HepG2 (cell line): ENCODE measurements at regions not wholly inside any gene's neighbourhood (a gene's known extent, or its start where the extent isn't known, plus 50 kb on each side); places are given as distances from the start of the nearest gene placed in this dataset.

Source experiments
- DPF2 ChIP-seq: sonication (generic); formaldehyde crosslinking; IDR thresholded peaks from 2 replicates; pipeline ENCODE4 v1.4.0; 2020; ENCODE audit warnings: mild to moderate bottlenecking, low read depth, missing genetic modification reagents, borderline replicate concordance
- SRSF1 ChIP-seq: fragments of 200-400 bp; formaldehyde crosslinking; optimal IDR thresholded peaks from 2 replicates; pipeline ENCODE3; 2017; ENCODE audit warnings: mild to moderate bottlenecking, low read depth, low read length, moderate library complexity
- ZSCAN25 ChIP-seq: sonication (generic); formaldehyde crosslinking; IDR thresholded peaks from 2 replicates; pipeline ENCODE4 v1.8.0; 2022; ENCODE audit warnings: mild to moderate bottlenecking, missing genetic modification reagents
- ZSCAN31 ChIP-seq: sonication (generic); formaldehyde crosslinking; IDR thresholded peaks from 2 replicates; pipeline ENCODE4 v1.5.0; 2020; ENCODE audit warnings: low read depth, mild to moderate bottlenecking, missing genetic modification reagents
- TF ChIP-seq, protein P1 (sequence below): sonication (generic); formaldehyde crosslinking; IDR thresholded peaks from 2 replicates; pipeline ENCODE4 v1.4.0; 2020; ENCODE audit warnings: mild to moderate bottlenecking, missing genetic modification reagents
- TF ChIP-seq, protein P2 (sequence below): sonication (generic); formaldehyde crosslinking; IDR thresholded peaks from 2 replicates; pipeline ENCODE4 v1.4.0; 2020; ENCODE audit warnings: missing genetic modification reagents, borderline replicate concordance
- TF ChIP-seq, protein P3 (sequence below): sonication (generic); formaldehyde crosslinking; IDR thresholded peaks from 2 replicates; pipeline ENCODE4; 2020; ENCODE audit warnings: missing genetic modification reagents, mild to moderate bottlenecking, borderline replicate concordance

DNA sequence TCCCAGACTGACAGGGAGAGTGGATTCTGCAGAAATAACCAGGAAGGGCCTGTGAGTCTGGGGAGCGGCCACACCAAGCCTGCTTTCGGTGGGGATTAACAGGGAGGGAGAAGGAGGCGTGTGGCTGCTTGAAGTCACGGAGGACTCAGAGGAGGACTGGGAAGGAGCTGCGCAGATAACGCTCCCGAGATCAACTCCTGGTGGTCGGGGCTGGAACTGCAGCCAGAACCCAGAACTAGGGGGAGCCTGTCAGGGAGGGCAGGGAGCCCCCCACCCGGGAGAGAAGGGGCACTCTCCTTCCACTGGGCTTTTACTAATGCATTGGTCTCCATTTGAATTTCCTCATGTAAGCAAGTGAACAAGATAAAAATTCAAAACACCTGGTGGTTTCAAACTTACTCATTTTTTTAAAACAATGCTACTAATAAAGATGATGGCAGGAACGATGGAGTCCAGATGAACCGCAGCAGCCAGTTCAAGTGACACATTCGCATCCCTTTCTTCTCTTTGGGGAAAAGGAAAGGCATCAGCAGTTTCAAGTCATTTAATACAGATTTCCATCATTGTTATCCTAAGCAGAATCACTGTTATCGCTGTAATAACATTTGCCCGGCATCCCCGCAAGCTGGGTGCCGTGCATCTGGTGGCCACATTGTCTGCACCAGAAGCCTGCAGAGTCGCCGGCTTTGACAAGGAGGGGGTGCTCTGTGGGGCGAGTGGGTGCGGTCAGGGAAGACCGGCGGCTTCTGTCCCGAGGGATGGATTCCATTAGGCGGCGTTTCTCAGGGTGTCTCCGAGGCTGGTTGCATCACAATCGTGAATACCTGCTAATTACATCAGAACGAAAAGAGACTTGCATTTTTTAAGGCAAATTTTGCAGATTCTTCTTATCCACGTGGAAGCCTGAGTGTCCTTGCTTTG, 183.0 kb downstream of the FOXL1 start (continued):
- TF ChIP-seq, protein P1, sequence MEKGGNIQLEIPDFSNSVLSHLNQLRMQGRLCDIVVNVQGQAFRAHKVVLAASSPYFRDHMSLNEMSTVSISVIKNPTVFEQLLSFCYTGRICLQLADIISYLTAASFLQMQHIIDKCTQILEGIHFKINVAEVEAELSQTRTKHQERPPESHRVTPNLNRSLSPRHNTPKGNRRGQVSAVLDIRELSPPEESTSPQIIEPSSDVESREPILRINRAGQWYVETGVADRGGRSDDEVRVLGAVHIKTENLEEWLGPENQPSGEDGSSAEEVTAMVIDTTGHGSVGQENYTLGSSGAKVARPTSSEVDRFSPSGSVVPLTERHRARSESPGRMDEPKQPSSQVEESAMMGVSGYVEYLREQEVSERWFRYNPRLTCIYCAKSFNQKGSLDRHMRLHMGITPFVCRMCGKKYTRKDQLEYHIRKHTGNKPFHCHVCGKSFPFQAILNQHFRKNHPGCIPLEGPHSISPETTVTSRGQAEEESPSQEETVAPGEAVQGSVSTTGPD (CRISPR knock-in tag), result no peak
- no peak for TF ChIP-seq ZSCAN31
- TF ChIP-seq SRSF1, result peak; percentile 46
- no peak for TF ChIP-seq DPF2 (CRISPR knock-in tag)
- TF ChIP-seq, protein P2, sequence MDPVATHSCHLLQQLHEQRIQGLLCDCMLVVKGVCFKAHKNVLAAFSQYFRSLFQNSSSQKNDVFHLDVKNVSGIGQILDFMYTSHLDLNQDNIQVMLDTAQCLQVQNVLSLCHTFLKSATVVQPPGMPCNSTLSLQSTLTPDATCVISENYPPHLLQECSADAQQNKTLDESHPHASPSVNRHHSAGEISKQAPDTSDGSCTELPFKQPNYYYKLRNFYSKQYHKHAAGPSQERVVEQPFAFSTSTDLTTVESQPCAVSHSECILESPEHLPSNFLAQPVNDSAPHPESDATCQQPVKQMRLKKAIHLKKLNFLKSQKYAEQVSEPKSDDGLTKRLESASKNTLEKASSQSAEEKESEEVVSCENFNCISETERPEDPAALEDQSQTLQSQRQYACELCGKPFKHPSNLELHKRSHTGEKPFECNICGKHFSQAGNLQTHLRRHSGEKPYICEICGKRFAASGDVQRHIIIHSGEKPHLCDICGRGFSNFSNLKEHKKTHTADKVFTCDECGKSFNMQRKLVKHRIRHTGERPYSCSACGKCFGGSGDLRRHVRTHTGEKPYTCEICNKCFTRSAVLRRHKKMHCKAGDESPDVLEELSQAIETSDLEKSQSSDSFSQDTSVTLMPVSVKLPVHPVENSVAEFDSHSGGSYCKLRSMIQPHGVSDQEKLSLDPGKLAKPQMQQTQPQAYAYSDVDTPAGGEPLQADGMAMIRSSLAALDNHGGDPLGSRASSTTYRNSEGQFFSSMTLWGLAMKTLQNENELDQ (CRISPR knock-in tag), result no peak
- no peak for TF ChIP-seq ZSCAN25 (CRISPR knock-in tag)
- TF ChIP-seq, protein P3, sequence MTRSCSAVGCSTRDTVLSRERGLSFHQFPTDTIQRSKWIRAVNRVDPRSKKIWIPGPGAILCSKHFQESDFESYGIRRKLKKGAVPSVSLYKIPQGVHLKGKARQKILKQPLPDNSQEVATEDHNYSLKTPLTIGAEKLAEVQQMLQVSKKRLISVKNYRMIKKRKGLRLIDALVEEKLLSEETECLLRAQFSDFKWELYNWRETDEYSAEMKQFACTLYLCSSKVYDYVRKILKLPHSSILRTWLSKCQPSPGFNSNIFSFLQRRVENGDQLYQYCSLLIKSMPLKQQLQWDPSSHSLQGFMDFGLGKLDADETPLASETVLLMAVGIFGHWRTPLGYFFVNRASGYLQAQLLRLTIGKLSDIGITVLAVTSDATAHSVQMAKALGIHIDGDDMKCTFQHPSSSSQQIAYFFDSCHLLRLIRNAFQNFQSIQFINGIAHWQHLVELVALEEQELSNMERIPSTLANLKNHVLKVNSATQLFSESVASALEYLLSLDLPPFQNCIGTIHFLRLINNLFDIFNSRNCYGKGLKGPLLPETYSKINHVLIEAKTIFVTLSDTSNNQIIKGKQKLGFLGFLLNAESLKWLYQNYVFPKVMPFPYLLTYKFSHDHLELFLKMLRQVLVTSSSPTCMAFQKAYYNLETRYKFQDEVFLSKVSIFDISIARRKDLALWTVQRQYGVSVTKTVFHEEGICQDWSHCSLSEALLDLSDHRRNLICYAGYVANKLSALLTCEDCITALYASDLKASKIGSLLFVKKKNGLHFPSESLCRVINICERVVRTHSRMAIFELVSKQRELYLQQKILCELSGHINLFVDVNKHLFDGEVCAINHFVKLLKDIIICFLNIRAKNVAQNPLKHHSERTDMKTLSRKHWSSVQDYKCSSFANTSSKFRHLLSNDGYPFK (CRISPR knock-in tag), result 0 out of 2 replicates have a peak, but pooled peaks have one; percentile 16
- TF ChIP-seq, all 625 proteins: peak for 9
